IPS-11a (cell line): ENCODE measurements at regions not wholly inside any gene's neighbourhood (a gene's known extent, or its start where the extent isn't known, plus 50 kb on each side); places are given as distances from the start of the nearest gene placed in this dataset.

ENCODE experiments used
- H3K4me3 ChIP-seq: one replicate; pipeline ENCODE4 v1.5.1; 2013; ENCODE audit warnings: low read depth, low read length, control low read depth

DNA sequence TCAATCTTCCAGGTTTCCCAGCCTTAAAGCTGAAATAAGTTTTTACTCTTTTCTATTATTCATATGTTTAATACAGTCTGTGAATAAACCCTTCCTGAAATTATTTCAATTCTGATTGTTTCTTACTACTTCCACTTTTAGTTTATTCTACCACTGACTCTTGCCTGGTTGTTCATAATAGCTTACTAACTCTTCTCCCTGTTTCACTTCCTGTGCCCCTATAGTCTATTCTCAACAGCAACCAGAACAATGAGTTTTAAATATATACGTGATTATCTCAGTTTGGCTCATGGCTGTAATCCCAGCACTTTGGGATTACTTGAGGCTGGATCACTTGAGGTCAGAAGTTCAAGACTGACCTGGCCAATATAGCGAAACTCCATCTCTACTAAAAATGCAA, 408.0 kb upstream of the SPOCK3 start:
- no peak overlapping the region for H3K4me3 ChIP-seq

GRCh38 chr4:167645358-167645757, 411.1 kb upstream of the SPOCK3 start:
- H3K4me3 ChIP-seq = no peak overlapping the region

DNA sequence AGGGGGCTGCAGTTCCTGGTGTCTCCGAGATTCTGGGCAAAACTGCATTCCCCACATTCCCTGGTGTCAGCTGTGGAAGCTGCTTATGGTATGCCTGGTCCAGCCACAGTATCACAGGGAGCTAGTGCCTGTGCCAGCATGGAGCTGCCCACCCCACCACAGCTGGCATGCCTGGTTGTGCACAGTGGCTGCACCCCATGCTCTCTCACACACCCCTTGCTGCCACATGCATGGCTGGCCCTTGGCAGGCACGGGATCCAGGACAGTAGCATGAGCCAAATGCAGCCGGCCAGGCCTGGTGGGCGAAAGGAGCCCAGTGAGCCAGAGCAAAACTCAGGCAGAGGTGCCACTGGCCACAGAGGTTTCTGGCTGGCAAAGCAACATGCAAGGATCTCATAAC, 418.0 kb upstream of the SPOCK3 start:
- H3K4me3 ChIP-seq = no peak overlapping the region

GRCh38 chr4:167688660-167689142, 403.6 kb upstream of the ANXA10 start:
- peak overlapping the region; percentile 17 for H3K4me3 ChIP-seq

DNA sequence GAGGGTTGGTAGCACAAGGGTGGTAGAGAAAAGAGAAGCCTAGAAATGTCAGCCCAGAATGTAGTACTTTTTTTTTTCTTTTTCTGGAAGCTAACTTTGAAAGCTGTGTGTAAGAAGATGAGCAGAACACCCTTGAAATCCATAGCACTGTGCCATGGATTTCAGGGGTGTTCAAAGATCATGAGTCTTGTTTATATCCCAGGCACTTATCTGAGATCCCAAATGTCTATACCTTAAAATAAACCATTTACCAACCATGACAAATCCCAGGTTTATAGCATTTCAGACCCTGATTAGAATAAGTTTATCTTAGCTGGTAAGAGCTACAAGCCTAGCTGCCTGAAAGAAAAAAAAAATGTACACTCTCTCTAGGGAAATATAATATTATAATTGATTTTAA, 389.9 kb upstream of the ANXA10 start:
- no peak overlapping the region for H3K4me3 ChIP-seq

DNA sequence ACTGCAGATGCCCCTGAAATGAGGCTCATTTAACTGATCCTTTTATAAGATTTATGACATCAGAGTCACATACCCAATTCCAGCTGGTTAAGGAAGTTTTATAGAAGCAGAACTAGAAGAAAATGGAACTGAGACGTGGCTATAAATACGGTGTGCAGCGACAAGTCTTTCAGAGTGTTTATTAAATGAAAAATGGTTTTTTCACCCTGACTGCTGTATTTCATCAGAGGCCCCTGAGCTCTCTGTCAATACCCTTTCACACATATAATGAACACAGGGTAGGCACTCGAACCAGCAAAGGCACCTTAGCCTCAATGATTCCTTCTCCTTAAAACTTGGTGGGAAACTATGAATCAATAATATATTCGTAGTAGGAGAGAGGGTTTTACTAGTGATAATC, 380.8 kb upstream of the ANXA10 start:
- no peak overlapping the region for H3K4me3 ChIP-seq

- H3K4me3 ChIP-seq = no peak overlapping the region
These were observed 378.6 kb upstream of the ANXA10 start for GRCh38 chr4:167713756-167714155.

DNA sequence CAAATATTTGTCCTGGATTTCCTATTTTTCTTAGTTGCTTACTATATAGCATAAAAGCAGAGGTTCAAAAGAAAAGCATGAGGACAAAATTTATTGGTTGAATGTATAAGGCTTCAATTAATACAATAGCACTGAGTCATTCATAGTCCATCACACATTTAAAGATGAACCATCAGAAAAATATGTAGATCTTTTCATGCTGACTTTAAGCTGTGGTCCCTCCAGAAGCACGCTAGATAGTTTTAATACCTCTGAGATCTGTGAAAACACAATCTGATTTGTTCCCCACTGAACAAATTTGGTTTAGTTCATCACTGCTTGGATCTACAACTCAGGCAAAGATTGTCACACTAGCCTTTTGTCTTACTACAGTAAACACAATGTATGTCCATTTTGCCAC, 377.2 kb upstream of the ANXA10 start:
- H3K4me3 ChIP-seq = no peak overlapping the region

- no peak overlapping the region for H3K4me3 ChIP-seq
These were observed 374.8 kb upstream of the ANXA10 start for GRCh38 chr4:167717495-167717894.

DNA sequence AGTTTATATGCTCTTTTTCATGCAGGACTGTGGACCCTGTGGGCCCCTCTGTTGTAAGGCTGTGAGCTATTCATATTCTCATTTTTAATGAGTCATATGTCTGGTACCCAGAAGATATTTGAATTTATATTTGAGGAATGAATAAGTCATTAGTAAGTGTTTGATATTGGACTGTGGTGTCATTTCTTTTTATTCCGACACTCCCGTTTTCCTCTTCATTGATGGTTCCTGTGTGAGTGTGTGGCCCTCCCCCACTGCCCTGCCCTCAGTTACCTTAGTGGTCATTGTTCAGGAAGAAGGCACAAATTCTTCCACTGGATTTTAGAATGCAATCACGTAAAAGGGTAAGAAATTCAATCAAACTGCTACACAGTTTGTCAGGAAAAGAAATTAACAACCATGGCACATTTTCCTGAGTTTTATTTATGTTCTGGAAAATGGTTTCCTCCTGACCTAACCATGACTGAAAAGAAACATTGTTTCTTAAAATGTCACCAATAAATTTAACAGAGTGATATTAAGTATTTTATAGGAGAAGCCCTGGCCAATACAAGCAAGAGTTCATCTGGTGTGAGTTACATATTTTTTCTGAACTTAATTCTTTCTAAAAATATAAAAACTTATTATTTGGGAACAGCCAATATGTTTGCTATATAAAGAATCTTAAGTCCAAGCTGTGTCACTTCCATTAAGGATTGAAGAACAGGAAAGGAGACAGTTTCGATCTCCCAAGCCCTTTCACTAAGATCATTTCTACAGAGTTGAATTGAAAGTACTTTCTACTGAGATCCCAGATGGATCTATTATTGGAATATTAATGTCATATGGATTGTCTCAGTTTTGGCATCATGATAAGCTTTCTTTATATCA, 370.5 kb upstream of the ANXA10 start:
- no peak overlapping the region for H3K4me3 ChIP-seq

DNA sequence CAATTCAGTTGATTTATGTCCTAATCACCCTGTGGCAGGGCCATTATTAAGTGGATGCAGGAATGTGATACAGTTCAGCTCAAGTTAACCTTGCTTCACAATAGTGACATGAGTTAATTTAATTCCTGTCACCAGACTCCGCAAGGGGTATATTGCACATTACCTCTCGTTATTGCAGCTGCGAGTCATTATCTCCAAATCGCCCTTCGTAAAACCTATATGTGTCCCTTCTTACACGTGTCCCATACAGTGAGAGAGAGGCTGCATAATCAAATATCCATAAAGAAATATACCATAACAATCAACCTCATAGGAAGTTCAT, 369.9 kb upstream of the ANXA10 start:
- H3K4me3 ChIP-seq = no peak overlapping the region

DNA sequence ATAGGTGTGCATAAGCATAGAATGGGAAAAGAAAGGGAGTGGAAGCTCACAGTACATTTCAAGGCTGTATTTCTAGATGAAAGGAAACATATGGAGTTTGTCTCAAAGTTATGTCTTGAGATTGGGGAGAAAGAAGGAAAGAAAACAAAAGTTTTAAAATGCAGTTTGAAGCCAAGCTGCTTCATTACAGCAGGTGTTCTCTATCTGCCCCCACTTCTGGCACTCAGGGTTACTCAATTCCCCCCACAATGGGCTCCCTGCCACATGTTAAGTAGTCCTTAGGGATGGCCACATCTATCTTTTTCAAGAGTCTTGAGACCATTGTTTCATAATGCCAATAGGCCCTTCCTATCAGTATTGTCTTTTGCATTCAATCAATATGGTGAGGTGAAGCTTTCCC, 367.4 kb upstream of the ANXA10 start:
- no peak overlapping the region for H3K4me3 ChIP-seq

DNA sequence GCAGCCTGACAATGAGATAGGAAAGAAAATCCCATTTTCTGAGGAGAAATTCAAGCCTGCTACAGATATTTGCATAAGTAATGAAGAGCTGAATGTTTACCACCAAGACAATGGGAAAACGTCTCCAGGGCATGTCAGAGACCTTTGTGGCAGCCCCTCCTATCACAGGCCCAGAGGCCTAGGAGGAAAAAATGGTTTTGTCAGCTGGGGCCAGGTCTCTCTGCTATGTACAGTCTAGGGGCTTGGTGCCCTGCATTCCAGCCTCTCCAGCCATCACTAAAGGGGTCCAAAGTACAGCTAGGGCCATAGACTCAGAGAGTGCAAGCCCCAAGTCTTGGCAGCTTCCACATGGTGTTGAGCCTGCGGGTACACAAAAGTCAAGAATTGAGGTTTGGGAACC, 361.6 kb upstream of the ANXA10 start:
- H3K4me3 ChIP-seq = no peak overlapping the region

DNA sequence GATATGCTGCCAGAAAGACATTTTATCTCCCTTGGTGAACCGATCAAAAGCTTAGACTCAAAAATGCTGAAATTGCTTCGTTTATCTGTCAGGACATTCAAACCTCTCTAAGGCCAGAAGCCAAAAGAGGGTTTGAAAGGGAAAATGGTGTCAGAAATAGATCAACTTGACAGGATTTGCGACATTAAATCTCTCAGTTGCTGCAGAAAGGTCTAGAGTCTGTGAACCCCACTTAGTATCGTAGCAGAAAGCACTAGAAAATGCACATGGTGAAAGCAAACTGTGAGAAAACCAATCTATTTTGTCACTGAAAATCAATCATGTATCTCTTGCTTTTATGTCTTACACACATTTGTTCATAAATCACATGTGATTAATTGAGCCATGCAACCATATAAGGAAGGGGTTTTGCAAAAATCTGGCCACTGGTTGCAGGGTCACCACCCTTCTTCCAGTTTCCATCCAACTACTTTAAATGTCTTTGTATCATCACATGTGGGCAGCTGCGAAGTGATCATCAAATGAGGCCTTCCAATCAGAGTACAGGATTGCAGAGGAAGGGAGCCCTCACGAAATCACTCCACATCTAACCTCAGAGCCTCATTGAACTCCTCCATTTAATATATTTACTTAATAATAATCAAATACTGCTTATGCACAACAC, 347.2 kb upstream of the ANXA10 start:
- H3K4me3 ChIP-seq = no peak overlapping the region

- no peak overlapping the region for H3K4me3 ChIP-seq
These were observed 325.1 kb upstream of the ANXA10 start for GRCh38 chr4:167767281-167767680.

GRCh38 chr4:167774646-167775045, 317.7 kb upstream of the ANXA10 start:
- H3K4me3 ChIP-seq = no peak overlapping the region

GRCh38 chr4:167775375-167775774, 317.0 kb upstream of the ANXA10 start:
- no peak overlapping the region for H3K4me3 ChIP-seq

GRCh38 chr4:167779280-167779679, 313.1 kb upstream of the ANXA10 start:
- H3K4me3 ChIP-seq = no peak overlapping the region

DNA sequence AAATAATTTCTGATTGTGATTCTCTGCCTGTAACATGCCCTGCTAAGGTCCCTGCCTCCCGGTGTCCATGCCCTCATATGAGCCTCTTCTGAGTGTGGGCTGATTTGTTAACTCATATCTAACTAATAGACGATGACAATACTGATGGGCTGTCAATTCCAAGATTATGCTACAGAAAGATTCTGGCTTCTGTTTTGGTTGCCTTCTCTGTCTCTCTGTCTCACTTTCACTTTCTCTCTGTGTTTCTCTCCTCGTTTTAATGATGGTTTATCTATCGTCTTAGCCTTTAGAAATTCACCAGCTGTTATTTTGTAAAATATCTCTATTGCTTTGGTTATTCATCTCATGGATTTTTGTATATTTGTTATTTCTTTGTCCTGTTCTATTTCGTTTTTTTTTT, 312.5 kb upstream of the ANXA10 start:
- no peak overlapping the region for H3K4me3 ChIP-seq

- no peak overlapping the region for H3K4me3 ChIP-seq
These were observed 307.5 kb upstream of the ANXA10 start for GRCh38 chr4:167784826-167785225.

DNA sequence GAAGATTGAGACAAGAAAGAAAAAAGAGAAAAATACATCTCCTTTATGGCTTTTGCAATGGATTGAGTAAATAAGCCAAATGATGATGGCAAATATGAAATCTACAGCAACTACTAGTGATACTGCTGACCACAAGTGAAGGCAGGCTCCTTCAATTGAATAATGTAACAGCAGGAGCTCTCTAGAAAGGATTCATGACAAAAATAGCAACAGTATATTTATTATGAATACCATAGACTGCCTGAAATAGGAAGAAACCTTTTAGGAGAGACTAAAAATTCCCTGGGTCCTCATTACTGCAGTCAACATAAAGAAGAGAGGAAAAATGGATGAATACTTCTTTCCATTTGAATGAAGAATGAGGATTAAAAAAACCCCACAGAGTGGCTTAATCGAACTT, 306.8 kb upstream of the ANXA10 start:
- H3K4me3 ChIP-seq = no peak overlapping the region

- no peak overlapping the region for H3K4me3 ChIP-seq
These were observed 305.8 kb upstream of the ANXA10 start for GRCh38 chr4:167786504-167786903.

- no peak overlapping the region for H3K4me3 ChIP-seq
These were observed 305.1 kb upstream of the ANXA10 start for GRCh38 chr4:167787231-167787630.
